Forelimb muscle (tissue), 1 donor: ENCODE measurements at regions not wholly inside any gene's neighbourhood (a gene's known extent, or its start where the extent isn't known, plus 50 kb on each side); places are given as distances from the start of the nearest gene placed in this dataset.

Experiments
- DNase-seq: peaks from one replicate; pipeline ENCODE4 v3.0.0-alpha.2; 2013; ENCODE audit warnings: low read depth

GRCh38 chr11:113579292-113579940 is 104.2 kb upstream of the DRD2 start:
- no peak for DNase-seq

DNA sequence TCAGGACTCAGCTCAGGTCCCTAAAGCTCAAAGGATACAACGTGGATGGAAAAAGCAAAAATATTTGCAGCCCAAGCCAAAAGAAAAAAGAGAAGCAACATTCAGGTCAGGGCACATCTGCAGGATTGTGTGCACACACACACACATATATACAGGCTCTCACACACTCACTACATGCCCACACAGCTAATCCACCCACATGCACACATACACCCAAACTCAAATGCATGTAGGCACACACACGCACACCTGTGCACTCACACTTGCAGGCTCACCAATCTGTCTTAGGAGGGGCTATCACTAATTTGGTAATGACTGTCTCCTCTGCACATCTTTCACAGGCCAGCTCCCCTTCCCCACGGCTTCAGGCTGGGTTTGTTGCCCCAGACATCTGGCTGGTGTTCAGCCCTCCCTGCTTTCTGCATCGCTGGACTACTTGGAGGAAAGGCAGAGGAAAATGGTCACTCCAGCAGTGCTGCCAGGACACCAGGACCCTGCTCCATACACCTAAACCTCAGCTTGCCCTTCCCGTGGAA is 103.6 kb upstream of the DRD2 start:
- no peak for DNase-seq

DNA sequence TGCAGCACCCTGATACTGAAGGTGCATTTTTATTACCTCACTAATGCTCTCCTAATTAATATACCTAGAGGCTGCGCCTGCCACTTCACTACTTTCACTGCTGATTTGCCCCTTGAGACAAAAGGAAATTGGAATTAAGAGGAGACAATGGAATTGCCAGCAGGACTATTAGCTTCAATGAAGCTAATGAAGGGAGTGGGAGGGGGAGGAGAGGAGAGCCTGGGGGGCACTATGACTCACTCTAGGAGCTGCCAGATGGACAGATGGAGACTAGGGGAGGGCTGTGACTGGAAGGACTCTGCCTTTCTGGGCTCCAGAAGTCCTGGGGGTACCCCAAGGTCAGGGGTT is 102.8 kb upstream of the DRD2 start:
- DNase-seq, result no peak

- DNase-seq, result no peak
Measured at GRCh38 chr11:113577356-113578032, 102.3 kb upstream of the DRD2 start.

GRCh38 chr11:113574586-113574985 is 99.4 kb upstream of the DRD2 start:
- no peak for DNase-seq

DNA sequence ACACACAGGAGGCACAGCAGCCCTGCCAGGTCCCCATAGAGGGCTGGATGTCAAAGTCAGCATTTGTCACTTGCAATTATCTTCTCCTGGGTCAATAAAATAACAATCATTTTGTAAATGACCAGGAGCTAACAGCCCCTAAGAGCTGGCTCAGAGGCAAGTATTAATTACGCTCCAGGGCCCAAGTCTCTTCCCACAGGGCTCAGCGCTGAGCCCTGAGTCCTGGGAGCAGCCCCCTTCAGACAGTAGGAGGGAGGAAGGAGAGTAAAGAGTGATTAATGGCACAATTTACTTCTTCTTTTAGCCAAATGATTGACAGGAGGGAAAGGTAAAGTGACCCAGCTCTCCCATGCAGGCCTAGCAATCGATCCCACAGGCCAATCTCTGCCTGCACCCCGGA is 99.0 kb upstream of the DRD2 start:
- DNase-seq, result no peak

GRCh38 chr11:113572136-113572735 is 97.0 kb upstream of the DRD2 start:
- DNase-seq, result no peak

- no peak for DNase-seq
Measured at GRCh38 chr11:113571531-113571930, 96.3 kb upstream of the DRD2 start.

DNA sequence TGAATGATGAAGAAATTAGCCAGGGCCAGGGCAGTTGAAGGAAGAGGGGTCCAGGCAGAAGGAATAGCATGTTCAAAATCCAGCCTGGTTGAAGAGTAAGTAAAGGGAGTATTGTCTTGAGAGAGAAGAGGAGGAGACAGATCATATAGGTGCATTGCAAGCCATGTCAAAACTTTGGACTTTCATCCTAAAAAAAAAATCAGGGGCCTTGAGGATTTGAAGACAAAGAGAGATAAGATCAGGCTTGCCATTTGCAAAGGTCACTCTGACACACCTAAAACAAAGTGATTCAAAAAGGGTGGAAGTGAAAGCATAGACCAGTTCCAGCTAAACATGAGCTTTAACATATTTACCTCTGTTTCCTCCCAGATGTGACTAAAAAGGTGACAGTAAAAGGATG is 95.7 kb upstream of the DRD2 start:
- no peak for DNase-seq

- no peak for DNase-seq
Measured at GRCh38 chr11:113569391-113569790, 94.2 kb upstream of the DRD2 start.

GRCh38 chr11:113568566-113568965 is 93.4 kb upstream of the DRD2 start:
- no peak for DNase-seq

DNA sequence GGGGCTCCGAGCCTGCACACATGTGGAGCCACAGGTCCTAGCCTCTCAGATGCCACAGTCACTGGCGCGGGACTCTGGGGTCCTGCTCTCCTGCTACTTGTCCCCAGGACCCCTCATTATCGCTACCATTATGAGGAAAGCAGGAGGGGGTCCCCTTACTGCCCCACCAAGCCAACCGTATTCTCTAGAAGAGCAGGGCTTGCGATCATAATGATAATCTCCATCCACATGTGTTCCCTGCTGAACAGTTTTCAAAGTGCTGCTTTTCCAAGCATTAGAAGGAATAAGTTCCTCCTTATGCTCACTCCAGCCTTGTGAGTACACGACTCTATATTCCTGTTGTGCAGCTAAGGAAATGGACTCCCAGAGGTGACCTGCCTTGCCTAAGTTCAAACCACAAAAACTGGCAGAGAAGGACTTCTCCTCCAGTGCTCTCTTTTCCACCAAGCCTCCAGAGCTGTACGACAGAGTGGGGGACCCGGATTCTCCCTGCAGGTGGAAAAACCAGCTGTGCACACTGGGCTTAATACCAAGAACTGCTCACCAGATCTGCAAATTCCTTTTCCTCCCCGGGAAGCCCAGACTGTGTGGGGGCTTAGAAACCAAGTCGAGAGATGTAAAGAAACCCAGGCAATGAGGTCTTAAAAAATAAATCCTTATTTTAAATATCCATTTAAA is 92.8 kb upstream of the DRD2 start:
- DNase-seq, result peak; percentile 32

DNA sequence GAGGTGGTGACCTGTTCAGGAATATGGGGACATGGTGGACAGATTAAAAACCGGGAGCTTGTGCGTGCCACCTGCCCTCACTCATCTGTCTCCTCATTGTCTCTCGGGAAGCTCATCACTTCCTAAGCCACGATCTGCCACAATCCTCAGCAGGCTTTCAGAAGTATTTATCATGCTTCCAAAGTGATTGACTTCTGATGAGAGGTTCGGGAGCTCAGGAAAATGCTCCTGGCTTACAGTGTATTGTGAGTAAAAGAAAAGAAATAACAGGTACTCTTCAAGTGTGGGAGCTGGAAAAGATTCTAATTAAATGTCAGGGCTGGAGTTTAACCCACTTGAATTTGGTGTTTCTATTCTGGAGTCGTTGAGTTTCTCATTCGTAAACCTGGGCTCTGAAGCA is 91.9 kb upstream of the DRD2 start:
- DNase-seq, result no peak

GRCh38 chr11:113564527-113565130 is 89.4 kb upstream of the DRD2 start:
- no peak for DNase-seq

- DNase-seq, result no peak
Measured at GRCh38 chr11:113563766-113564526, 88.7 kb upstream of the DRD2 start.

- DNase-seq, result no peak
Measured at GRCh38 chr11:113562981-113563461, 87.8 kb upstream of the DRD2 start.

DNA sequence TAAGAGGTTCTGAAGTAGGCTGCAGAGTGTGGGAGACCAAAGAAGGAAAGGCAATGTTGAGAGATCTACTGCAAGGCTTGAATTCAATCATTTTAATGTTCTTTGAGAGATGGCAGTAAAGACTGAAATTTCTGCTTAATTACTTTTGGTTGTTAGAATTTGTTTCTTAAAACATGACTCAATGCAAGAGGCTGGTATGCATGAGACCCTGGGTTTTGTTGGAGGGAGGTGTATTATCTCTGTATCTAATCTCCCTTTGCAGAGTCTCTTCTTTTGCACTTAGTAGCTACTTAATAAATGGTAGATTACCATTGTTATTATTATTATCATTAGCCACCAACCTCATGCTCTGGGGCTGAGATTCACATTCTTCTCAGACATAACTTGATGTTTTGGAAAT is 87.4 kb upstream of the DRD2 start:
- DNase-seq, result no peak

DNA sequence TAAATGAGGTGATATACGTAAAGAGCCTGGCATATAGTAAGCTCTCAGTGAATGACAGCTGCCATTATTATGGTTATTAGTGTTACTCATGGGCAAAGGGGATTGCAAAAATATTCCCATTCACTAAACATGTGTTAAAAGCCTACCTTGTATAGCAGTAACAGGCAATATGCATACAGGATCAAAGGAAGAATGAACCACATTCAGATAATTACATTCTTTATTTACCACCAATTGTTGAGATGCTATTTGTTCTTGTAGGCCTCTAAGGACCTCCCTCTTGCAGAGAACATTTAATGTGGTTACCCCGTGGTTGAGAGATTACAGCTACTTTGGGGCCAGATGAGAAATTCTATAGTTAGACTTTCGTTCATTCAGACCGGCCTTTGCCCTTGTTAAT is 82.7 kb upstream of the DRD2 start:
- no peak for DNase-seq

DNA sequence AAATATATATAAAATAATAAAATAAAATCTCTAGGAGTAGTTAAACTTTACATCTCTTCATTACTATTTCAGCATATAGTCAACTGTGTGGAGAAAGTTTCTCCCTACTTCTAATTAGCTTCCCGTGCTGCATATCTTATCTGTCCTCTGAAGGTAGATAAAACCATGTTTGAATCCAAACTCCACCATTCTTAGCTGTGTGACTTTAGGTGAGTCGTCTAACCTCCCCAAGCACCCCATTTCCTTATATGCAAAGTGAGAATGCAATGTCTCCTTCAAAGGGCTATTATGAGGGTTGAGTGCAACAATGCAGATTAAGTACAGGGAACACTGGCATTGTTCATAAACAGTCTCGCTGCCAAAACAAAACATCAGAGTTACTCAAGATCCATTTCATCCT is 80.8 kb upstream of the DRD2 start:
- no peak for DNase-seq

GRCh38 chr11:113555071-113555619 is 79.9 kb upstream of the DRD2 start:
- no peak for DNase-seq

DNA sequence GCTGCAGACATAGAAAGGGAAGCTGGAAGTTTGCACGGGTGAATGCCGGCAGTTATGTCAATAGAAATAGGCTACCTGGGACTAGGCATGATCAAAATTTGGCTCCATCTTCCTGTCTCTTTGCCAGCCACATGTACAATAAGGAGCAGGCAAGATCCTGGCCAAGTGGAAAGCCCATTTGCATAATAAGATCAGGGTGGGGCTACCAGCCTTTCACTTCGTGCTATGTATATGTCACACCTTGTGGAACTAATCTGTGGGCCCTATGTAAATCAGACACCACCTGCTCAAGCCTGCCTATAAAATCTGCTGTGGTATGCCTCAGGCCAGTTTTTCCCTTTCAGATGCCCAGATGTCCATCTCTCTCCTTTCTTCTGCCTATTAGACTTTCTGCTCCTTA is 79.3 kb upstream of the DRD2 start:
- DNase-seq, result no peak
